OCI-LY1 (cell line): ENCODE measurements at regions not wholly inside any gene's neighbourhood (a gene's known extent, or its start where the extent isn't known, plus 50 kb on each side); places are given as distances from the start of the nearest gene placed in this dataset.

Source experiments
- CTCF ChIP-seq: fragments of 200-600 bp; sonication (generic), shearing (Covaris generic); IDR thresholded peaks from 2 replicates; pipeline ENCODE4 v1.5.1; 2017; ENCODE audit warnings: mild to moderate bottlenecking, antibody characterized with exemption, low read length, moderate library complexity, mixed read lengths
- EZH2 ChIP-seq: fragments of 200-600 bp; sonication (generic), shearing (Covaris generic); IDR thresholded peaks from 2 replicates; pipeline ENCODE4 v1.8.0; 2017; ENCODE audit warnings: borderline replicate concordance, mixed run types, mild to moderate bottlenecking, antibody characterized with exemption, low read length, moderate library complexity, mixed read lengths

GRCh38 chr10:29922226-29922625 lies 137.2 kb downstream of the JCAD start:
- TF ChIP-seq CTCF: no peak
- TF ChIP-seq EZH2: no peak
